Neural crest cell (in vitro differentiated cells): ENCODE measurements at regions not wholly inside any gene's neighbourhood (a gene's known extent, or its start where the extent isn't known, plus 50 kb on each side); places are given as distances from the start of the nearest gene placed in this dataset.

ENCODE experiments used
- DNase-seq: peaks from one replicate; pipeline ENCODE4 v3.0.0; 2021; ENCODE audit warnings: low read depth, mixed read lengths, low spot score
- H3K27ac Mint-ChIP-seq: one replicate; pipeline ENCODE4 v1.8.0; 2021; ENCODE audit warnings: mild to moderate bottlenecking, mixed read lengths; ENCODE audit not compliant: unreplicated experiment
- H3K27me3 Mint-ChIP-seq: 2 replicates; pipeline ENCODE4 v1.8.0; 2021; ENCODE audit warnings: low read depth, mild to moderate bottlenecking, mixed read lengths
- H3K36me3 Mint-ChIP-seq: 2 replicates; pipeline ENCODE4 v1.8.0; 2021; ENCODE audit warnings: low read depth, mild to moderate bottlenecking, mixed read lengths
- H3K4me1 Mint-ChIP-seq: 2 replicates; pipeline ENCODE4 v1.8.0; 2021; ENCODE audit warnings: mixed read lengths
- H3K4me3 Mint-ChIP-seq: one replicate; pipeline ENCODE4 v1.8.0; 2021; ENCODE audit warnings: mild to moderate bottlenecking, mixed read lengths
- H3K9me3 Mint-ChIP-seq: 2 replicates; pipeline ENCODE4 v1.8.0; 2021; ENCODE audit warnings: mixed read lengths
- TF ChIP-seq, protein P1 (sequence below): fragments of 200-600 bp; sonication (generic); conservative IDR thresholded peaks from 2 replicates; pipeline ENCODE4 v1.5.0; 2021; ENCODE audit warnings: antibody characterized with exemption, mild to moderate bottlenecking

DNA sequence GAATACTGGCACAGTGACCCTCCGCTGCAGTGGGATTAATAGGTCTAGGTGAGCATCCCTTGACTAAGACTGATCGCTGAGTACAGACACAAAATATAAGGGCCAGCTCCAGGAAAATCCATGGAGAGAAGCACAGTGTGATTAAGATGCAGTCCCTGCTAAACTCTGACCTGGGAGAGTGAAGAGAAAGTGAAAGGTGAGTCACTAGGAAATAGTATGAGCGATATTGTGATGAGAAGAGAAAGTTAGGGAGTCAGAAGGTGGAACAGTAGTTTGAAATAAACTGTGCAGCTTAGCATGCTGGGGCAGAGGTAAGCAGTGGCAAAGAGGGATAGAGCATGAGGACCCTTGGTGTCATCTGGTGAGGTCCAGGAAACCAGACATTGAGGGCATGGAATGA, 278.6 kb upstream of the MAP3K7 start:
- Mint-ChIP-seq H3K36me3 (no peaks in the 10 kb centered on the region), H3K9me3 (no peaks in the 10 kb centered on the region), H3K27ac (no peak overlapping the region), H3K4me1 (no peaks in the 10 kb centered on the region), H3K4me3 (no peak overlapping the region), H3K27me3 (no peaks in the 10 kb centered on the region)
- DNase-seq = no peak
- TF ChIP-seq, protein P1, sequence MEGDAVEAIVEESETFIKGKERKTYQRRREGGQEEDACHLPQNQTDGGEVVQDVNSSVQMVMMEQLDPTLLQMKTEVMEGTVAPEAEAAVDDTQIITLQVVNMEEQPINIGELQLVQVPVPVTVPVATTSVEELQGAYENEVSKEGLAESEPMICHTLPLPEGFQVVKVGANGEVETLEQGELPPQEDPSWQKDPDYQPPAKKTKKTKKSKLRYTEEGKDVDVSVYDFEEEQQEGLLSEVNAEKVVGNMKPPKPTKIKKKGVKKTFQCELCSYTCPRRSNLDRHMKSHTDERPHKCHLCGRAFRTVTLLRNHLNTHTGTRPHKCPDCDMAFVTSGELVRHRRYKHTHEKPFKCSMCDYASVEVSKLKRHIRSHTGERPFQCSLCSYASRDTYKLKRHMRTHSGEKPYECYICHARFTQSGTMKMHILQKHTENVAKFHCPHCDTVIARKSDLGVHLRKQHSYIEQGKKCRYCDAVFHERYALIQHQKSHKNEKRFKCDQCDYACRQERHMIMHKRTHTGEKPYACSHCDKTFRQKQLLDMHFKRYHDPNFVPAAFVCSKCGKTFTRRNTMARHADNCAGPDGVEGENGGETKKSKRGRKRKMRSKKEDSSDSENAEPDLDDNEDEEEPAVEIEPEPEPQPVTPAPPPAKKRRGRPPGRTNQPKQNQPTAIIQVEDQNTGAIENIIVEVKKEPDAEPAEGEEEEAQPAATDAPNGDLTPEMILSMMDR = no peak

DNA sequence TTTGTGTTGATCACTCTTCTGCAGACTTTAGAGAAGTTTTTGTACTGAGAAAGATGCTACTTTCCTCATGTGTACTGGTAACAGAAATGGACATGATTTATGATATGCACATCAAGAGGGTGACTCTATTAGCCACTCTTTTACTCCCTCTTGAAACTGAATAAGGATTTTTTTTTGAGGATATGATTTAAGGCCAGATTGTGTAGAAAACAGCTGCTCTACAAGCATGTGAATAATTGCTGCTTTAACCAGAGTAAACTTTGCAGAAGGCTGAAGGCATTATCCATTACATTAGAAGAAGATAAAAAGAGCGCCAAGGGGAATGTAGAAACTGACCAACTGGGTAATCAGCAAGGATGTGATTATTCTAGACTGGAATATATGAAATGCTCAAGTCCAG, 276.2 kb upstream of the MAP3K7 start:
- TF ChIP-seq, protein P1 = no peak
- H3K4me3 Mint-ChIP-seq = no peak overlapping the region
- H3K9me3 Mint-ChIP-seq = no peaks in the 10 kb centered on the region
- H3K27me3 Mint-ChIP-seq = no peaks in the 10 kb centered on the region
- no peaks in the 10 kb centered on the region for H3K4me1 Mint-ChIP-seq
- H3K36me3 Mint-ChIP-seq = no peaks in the 10 kb centered on the region
- H3K27ac Mint-ChIP-seq = no peak overlapping the region
- no peak for DNase-seq

DNA sequence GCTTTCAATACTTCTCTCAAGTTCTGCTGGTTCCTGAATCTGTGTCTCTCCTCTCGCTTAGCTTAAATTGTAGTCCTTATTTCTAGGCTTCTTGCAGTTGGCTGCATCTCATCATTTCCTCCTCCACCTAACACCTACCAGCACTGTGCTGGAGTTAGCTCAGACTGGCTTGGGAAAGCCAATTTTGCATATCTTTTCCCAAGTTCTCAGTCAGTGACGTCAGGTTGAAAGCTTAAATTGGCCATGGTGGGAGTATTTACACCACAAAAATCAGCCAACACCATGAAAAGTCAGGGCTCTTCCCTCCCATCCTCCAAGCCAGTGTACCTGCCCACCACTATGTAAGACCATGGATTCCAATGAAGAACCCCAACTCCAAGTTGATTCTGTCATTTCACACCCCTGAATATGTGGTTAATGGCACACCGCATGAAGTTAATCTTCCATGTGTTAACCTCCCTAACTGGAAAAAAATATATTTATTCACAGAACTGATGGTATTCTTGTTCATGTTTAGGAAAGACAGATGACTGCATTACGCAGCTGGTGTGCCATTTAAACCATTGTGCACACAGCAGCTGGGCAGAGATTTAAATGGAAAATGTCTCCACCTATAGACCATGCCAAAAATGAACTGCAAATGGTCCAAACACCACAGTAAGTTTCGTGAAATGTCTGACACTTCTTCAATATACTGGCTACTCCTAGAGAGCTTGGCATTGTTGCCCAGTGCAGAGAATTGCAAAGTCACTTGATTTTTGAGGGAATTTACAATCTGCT, 274.1 kb upstream of the MAP3K7 start:
- DNase-seq = no peak
- H3K9me3 Mint-ChIP-seq = no peaks in the 10 kb centered on the region
- TF ChIP-seq, protein P1 = peak; percentile 25
- no peaks in the 10 kb centered on the region for H3K36me3 Mint-ChIP-seq
- peaks cover 2% of the 10 kb centered on the region for H3K27me3 Mint-ChIP-seq
- no peak overlapping the region for H3K4me3 Mint-ChIP-seq
- no peaks in the 10 kb centered on the region for H3K4me1 Mint-ChIP-seq
- H3K27ac Mint-ChIP-seq = no peak overlapping the region

DNA sequence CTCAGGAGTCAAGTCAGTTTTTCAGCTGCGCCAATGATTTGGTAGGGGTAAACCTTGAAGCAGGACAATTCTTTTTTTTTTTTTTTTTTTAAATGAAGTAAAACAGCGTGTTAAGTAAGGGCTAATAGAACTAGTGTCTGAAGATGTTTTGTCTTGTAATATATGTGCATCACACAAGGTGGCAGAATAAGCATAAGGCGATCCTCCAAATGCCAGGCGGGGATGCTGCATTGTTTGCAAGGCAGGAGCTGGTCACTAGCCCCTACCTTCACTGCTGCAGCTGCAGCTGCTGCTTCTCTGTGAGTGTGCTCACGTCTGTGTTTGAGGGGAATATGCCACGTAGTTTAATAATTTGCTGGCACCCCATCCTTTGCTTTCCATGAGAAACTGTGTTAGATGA, 272.7 kb upstream of the MAP3K7 start:
- TF ChIP-seq, protein P1 = no peak
- no peak overlapping the region for H3K27ac Mint-ChIP-seq
- DNase-seq = no peak
- H3K36me3 Mint-ChIP-seq = no peaks in the 10 kb centered on the region
- H3K4me1 Mint-ChIP-seq = no peaks in the 10 kb centered on the region
- peaks cover 5% of the 10 kb centered on the region for H3K27me3 Mint-ChIP-seq
- no peaks in the 10 kb centered on the region for H3K9me3 Mint-ChIP-seq
- no peak overlapping the region for H3K4me3 Mint-ChIP-seq

DNA sequence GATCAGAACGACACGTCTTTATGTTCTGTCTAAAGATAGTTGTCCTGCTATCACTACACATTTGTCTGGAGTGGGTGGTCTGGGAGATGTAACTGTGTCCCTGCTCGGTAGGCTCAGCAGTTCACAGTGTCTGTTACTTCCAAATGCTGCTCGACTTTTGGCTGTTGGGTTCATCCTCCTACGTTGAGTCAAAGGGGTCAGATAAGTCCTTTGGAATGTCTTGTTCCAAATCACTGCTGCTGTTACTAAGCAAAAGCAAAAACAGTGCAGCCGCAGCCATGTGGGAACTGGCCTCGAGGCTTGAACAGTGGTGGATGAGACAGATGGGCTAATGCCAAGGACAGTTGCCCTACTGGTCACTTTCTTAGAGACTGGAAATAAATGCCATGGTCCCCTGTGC, 272.2 kb upstream of the MAP3K7 start:
- TF ChIP-seq, protein P1 = no peak
- no peak for DNase-seq
- peaks cover 5% of the 10 kb centered on the region for H3K27me3 Mint-ChIP-seq
- no peaks in the 10 kb centered on the region for H3K9me3 Mint-ChIP-seq
- no peaks in the 10 kb centered on the region for H3K4me1 Mint-ChIP-seq
- H3K27ac Mint-ChIP-seq = no peak overlapping the region
- no peaks in the 10 kb centered on the region for H3K36me3 Mint-ChIP-seq
- no peak overlapping the region for H3K4me3 Mint-ChIP-seq
